ENCODE measurements at regions not wholly inside any gene's neighbourhood (a gene's known extent, or its start where the extent isn't known, plus 50 kb on each side); places are given as distances from the start of the nearest gene placed in this dataset.

GRCh38 chr5:104139840-104140239 is 577.3 kb upstream of the NUDT12 start:
- ChIA-PET POLR2A (no interaction called here), CTCF (no interaction called here)
- H3K27ac Mint-ChIP-seq, result no peak overlapping the region
- no peak overlapping the region for H3K4me2 ChIP-seq (replicated peaks; ENCODE audit: low read depth, low read length, poor library complexity, severe bottlenecking)
- no peaks in the 10 kb centered on the region for H3K4me1 ChIP-seq (ENCODE audit: control insufficient read depth in 2 of 2, insufficient read depth in 2 of 2, low read length in 2 of 2)
- no peaks in the 10 kb centered on the region for H4K20me1 ChIP-seq (ENCODE audit: control insufficient read depth, insufficient read depth, low read length, poor library complexity, severe bottlenecking)
- H3K4me1 Mint-ChIP-seq, result no peaks in the 10 kb centered on the region
- H3K9ac ChIP-seq (ENCODE audit: low read length), result no peak overlapping the region
- H3K36me3 ChIP-seq (replicated peaks in 1 of 2; ENCODE audit: control extremely low read depth in 1 of 2, control insufficient read depth in 1 of 2, extremely low read depth in 1 of 2, insufficient read depth in 2 of 2, low read length in 1 of 2), result no peaks in the 10 kb centered on the region
- DNase-seq (no peak), ATAC-seq (ENCODE audit: low read depth) (no peak)
- H3K9me3 ChIP-seq (ENCODE audit: control extremely low read depth in 1 of 3, control insufficient read depth in 2 of 3, insufficient read depth in 1 of 3, low read length in 2 of 3), result no peaks in the 10 kb centered on the region
- no peak overlapping the region for H3K27ac ChIP-seq (ENCODE audit: low read length in 2 of 2)
- no peak overlapping the region for H3K4me3 ChIP-seq (ENCODE audit: control extremely low read depth in 1 of 5, extremely low read depth in 1 of 5, insufficient read depth in 1 of 5, low read depth in 2 of 5, low read length in 4 of 5)
- H3K4me3 Mint-ChIP-seq, result no peak overlapping the region
- WGBS (ENCODE audit: insufficient coverage), result no CpG with 5 or more reads among the region's 3 CpGs
- no peaks in the 10 kb centered on the region for H3K79me2 ChIP-seq (ENCODE audit: control insufficient read depth, insufficient read depth, low read length)
- no peaks in the 10 kb centered on the region for H3K27me3 ChIP-seq (replicated peaks in 1 of 4; ENCODE audit: control extremely low read depth in 1 of 4, control insufficient read depth in 3 of 4, insufficient read depth in 4 of 4, low read length in 3 of 4)
- no peaks in the 10 kb centered on the region for H3K9me3 Mint-ChIP-seq (ENCODE audit: insufficient read depth)
- no peaks in the 10 kb centered on the region for H3K27me3 Mint-ChIP-seq
- TF ChIP-seq CTCF (IDR thresholded peaks at IDR 0.05) (no peak), EZH2 (IDR thresholded peaks at IDR 0.05; ENCODE audit: borderline replicate concordance, insufficient read depth, low read depth, low read length, poor library complexity, severe bottlenecking) (no peak)
- intact Hi-C loops (cut with micrococcal nuclease), result no loop called here
- no peak overlapping the region for H2AFZ ChIP-seq (ENCODE audit: insufficient read depth, low read depth, low read length, poor library complexity, severe bottlenecking)

- peaks cover 0 to 3% (median 0%) of the 10 kb centered on the region in 3 donors for H3K9me3 ChIP-seq (ENCODE audit: control extremely low read depth in 1 of 3, control insufficient read depth in 2 of 3, insufficient read depth in 1 of 3, low read length in 2 of 3)
- intact Hi-C loops (cut with micrococcal nuclease), result no loop called here
- peaks cover 5% of the 10 kb centered on the region for H3K9me3 Mint-ChIP-seq (ENCODE audit: insufficient read depth)
Observed at GRCh38 chr5:104130320-104130719, 567.7 kb upstream of the NUDT12 start.

More at GRCh38 chr5:104130320-104130719, 567.7 kb upstream of the NUDT12 start:
- Histone ChIP-seq H4K20me1 (ENCODE audit: control insufficient read depth, insufficient read depth, low read length, poor library complexity, severe bottlenecking) (no peaks in the 10 kb centered on the region), H3K4me2 (replicated peaks; ENCODE audit: low read depth, low read length, poor library complexity, severe bottlenecking) (no peak overlapping the region), H3K79me2 (ENCODE audit: control insufficient read depth, insufficient read depth, low read length) (no peaks in the 10 kb centered on the region), H2AFZ (ENCODE audit: insufficient read depth, low read depth, low read length, poor library complexity, severe bottlenecking) (no peak overlapping the region), H3K4me3 (ENCODE audit: control extremely low read depth in 1 of 5, extremely low read depth in 1 of 5, insufficient read depth in 1 of 5, low read depth in 2 of 5, low read length in 4 of 5) (no peak overlapping the region), H3K27me3 (replicated peaks in 1 of 4; ENCODE audit: control extremely low read depth in 1 of 4, control insufficient read depth in 3 of 4, insufficient read depth in 4 of 4, low read length in 3 of 4) (no peaks in the 10 kb centered on the region), H3K9ac (ENCODE audit: low read length) (no peak overlapping the region), H3K4me1 (ENCODE audit: control insufficient read depth in 2 of 2, insufficient read depth in 2 of 2, low read length in 2 of 2) (no peaks in the 10 kb centered on the region), H3K36me3 (replicated peaks in 1 of 2; ENCODE audit: control extremely low read depth in 1 of 2, control insufficient read depth in 1 of 2, extremely low read depth in 1 of 2, insufficient read depth in 2 of 2, low read length in 1 of 2) (no peaks in the 10 kb centered on the region), H3K27ac (ENCODE audit: low read length in 2 of 2) (no peak overlapping the region)
- H3K4me3 Mint-ChIP-seq, result no peak overlapping the region
- H3K27me3 Mint-ChIP-seq, result no peaks in the 10 kb centered on the region
- no peak for ATAC-seq (ENCODE audit: low read depth)
- H3K4me1 Mint-ChIP-seq, result no peaks in the 10 kb centered on the region
- ChIA-PET CTCF (no interaction called here), POLR2A (no interaction called here)
- H3K27ac Mint-ChIP-seq, result no peak overlapping the region
- no peak for TF ChIP-seq EZH2 (IDR thresholded peaks at IDR 0.05; ENCODE audit: borderline replicate concordance, insufficient read depth, low read depth, low read length, poor library complexity, severe bottlenecking)
- no peak for TF ChIP-seq CTCF (IDR thresholded peaks at IDR 0.05)
- DNase-seq, result no peak
- WGBS (ENCODE audit: insufficient coverage), result no CpG with 5 or more reads among the region's 3 CpGs
